ENCODE measurements at regions not wholly inside any gene's neighbourhood (a gene's known extent, or its start where the extent isn't known, plus 50 kb on each side); places are given as distances from the start of the nearest gene placed in this dataset.

DNA sequence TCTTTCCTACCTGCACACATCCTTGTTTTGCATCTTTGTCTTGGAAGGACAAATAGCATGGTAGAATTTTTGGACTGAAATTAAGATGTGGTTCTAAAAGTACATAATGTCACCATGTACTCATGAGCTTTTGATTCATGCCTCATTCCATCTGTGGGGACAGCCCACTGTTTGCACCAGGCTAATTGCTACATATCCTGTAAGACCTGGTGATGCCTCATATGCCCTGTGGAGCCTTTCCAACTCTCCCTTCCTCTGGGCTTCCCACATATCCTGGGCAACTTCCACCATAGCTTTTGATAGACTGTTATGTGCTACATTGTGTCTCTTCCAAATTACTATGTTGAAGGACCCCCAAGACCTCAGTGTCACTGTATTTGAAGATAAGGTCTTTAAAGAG is 213.6 kb upstream of the PREP start:
- no peak for DNase-seq (ENCODE audit: low read depth, low spot score)

DNA sequence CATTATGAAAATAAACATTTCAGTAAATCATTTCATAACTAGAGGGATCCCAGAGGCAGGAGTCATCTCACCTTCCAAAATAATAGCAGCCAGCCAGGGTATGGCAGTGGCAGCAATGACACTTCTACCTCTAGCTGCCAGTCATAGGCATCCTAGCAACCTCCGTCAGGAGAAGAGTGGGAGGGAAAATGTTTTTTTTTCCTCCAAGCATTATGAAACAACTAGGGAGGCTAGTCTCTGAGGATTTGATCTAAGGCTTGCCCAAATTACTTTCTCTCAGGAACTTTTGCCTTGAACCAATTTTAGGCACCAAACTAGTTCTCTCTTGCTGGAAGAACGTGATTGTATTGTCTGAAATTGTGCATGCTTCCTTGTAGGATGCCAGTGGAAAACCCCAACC is 208.7 kb upstream of the PREP start:
- no peak for DNase-seq (ENCODE audit: low read depth, low spot score)

DNA sequence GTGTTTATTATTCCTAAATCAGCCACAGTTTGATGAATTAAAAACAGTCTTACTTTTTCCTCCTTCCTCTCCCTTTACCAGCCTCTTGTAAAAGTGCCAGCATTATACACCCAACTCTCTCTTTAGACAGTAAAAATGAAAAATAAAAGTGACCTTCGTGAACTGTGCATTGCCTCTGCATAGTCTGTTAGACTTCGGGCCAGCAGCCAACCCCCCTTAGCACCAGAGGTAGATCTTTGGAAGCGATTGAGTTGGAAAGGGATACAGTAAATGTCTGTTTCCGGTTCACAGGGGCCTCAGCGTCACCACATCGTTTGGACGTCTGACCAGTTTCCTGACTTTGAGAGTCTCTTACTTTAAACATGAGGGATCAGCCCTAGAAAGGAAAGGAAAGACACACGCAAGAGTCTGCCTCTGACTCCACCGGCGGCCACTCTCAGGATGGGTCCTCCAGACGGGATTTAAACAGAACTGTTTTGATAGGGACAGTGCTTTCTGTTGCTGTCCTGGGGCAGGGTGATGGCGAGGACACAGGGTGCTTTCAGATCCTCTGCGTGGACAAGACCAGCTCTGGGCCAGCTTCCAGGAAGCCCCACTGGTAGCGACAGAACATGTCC is 206.6 kb upstream of the PREP start:
- no peak for DNase-seq (ENCODE audit: low read depth, low spot score)

DNA sequence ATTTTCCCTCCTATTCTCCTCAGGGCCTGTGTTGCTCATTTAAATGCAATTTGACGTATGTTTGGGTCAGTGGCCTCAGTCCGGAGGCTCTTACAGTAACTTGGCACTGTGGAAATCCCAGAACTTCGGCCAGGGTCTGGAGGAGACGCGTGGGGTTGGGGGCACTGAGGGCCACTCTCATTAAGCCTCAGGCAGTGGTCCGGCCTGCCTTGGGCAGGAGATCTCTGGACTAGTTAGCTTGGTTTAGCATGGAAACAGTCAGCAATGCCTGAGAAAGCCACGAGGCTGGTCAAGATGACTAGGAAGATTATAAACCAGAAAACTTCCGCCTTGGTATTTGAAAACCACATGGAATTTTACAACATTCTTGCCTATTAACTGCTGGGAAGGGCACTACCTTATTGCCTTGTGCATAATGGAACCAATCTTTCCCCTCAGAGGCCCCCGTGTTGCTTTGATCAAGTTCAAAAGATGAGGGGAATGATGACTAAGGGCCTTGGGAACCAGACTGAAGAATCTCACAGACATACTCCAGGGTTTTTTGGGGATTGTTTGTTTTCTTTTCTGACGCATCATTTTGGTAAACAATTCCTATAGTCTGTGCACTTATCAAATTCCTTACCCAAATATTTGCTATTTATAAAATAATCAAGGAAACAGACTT is 206.0 kb upstream of the PREP start:
- no peak for DNase-seq (ENCODE audit: low read depth, low spot score)

DNA sequence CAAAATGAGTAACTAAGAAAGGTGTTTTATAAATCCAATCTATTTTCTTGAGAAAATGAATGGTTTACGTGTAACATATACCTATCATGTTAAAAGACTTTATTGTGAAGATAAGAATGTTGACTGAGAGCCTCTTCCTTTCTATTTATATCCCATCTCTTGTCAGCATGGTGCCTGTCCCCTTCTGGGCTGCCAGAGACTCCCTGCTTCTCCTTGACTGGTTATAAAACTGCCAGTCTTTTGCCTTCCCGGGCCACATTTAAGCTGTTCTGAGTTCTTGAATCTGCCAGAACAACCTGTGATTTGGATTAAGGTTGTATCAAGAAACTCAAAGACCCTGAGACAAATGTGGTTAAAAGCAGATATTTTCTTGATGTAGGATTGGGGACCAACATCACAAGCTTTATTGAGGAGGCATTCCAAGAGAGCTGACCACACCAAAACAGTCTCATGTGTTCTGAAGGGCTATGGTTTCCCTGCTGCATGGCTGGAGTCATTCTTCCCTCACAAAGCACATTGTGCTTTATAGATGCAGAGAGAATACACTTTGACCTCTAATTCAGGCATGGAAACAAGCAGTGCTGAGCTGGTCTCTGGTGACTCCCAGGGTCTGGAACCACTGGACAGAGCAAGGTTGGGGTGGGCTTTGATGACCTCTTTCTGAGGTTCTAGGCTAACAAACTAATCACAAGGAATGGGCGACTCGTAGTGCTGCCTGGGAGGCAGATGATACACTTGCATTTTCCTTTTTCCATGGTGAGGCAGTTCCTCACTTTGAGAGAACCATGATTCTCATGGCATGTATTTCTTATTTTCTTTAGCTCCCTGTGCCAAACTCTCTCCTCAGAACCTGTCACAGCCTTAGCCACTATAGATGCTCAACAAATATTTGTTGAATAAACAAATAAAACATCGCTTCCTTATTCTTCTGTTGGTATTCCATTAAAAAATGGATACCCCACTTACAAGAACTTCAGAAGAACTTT is 205.0 kb upstream of the PREP start:
- DNase-seq (ENCODE audit: low read depth, low spot score), result no peak

DNA sequence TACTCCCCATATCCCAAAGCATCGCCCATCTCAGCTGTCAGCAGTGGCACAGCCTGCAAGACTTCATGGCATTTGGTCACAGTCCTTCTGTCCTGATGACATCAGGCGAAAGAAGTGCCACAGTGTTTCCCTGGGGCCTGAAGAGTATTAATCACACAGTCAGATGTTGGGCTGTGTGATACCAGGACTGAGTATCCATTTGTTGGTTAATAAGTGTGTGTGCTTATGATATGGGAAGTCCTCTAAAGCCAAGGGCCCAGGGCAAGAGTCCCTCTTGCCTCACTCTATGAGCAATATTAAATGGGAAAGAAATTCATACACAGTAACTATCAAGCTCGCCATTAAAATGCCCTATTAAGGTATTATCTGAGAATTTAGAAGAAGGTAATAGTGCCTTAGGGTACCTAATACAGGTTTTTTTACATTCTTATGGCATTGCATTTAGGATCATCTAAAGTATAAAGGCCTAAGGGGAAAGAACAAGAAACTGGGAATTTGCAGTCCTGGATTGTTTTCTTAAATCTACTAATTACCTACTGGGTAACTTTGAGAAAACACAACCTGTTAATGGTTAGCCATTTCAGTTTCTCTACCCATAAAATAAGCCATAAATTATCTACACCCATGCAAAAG is 204.1 kb upstream of the PREP start:
- no peak for DNase-seq (ENCODE audit: low read depth, low spot score)

DNA sequence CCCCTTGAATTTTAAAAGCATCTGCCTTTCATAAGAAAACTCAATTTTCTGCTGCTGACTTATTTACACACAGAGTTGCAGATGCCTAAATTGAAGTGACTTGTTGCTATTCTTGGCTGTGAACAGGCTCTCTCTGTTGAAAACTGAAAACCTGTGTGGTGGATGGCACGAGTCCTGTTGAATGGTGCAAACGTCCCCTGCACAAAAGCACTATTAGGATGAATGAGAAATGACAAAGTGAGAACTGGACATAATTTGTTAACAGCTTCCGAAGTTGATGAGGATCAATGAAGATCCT is 201.7 kb upstream of the PREP start:
- no peak for DNase-seq (ENCODE audit: low read depth, low spot score)

DNA sequence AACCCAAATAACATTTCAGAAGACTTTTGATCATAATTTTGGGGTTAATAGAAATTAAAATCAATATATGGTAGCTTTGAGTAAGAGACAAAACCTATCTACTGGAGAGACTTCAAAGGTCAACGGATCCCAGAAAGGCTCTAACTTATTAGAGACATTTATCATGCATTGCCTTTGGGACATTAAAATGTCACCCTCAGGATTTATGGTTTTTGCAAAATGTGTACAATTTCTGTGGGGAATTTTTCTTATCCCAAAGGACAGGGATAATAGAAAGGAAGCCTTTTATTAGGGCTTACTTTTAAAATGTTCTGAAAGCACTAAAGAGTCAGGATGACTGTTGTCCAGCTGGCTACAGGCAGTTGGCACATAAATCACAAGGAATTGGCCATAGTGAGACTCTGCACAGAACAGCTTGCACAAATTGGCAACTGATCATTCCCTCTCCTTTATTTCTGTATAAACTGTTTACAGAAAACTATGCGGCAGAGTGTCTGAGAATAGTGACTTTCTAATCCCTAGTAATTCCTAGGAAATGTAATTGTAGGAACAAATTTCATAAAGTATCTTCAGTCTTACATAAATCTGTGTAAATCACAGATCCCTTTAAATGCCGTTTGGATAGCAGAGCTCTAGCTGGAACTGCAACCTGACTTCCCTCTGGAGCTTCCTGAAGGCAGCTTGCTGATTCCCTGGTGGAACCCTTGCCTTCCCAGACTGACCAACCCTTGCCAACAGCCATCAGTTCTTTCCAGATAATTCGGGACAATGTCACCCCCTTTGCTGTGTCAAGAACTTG is 201.1 kb upstream of the PREP start:
- no peak for DNase-seq (ENCODE audit: low read depth, low spot score)

DNA sequence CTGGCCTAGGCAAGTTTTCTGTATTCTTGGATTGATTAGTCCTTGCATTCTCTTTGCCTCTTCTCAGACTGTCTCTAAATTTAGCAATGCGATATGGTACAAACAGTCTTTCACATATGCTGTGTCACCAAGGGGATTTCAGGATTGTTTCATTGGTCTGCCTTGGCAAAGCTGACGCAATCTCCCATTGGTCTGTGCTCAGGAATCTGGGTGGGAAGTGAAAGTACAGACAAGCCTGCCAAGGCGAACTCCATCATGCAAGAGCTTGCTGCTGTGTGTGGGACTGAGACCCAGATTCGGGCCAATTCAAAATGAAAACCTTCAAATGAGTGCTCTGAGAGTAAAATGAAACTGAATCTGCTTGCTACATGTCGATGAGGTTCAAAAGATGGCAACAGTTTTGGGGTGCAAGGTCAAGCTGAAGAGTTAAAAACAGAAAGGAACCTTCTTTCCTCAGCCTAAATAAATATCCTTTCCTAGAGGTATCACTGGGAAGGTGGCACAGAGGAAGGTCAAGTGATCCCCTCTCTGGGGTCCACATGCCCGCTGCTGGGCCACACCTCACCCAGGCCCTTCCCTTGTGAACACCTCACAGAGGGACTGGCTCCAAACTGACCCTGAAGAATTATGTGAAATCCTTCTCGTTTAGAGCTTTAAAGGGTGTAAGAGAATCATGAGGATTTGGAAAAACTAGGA is 198.8 kb upstream of the PREP start:
- no peak for DNase-seq (ENCODE audit: low read depth, low spot score)

DNA sequence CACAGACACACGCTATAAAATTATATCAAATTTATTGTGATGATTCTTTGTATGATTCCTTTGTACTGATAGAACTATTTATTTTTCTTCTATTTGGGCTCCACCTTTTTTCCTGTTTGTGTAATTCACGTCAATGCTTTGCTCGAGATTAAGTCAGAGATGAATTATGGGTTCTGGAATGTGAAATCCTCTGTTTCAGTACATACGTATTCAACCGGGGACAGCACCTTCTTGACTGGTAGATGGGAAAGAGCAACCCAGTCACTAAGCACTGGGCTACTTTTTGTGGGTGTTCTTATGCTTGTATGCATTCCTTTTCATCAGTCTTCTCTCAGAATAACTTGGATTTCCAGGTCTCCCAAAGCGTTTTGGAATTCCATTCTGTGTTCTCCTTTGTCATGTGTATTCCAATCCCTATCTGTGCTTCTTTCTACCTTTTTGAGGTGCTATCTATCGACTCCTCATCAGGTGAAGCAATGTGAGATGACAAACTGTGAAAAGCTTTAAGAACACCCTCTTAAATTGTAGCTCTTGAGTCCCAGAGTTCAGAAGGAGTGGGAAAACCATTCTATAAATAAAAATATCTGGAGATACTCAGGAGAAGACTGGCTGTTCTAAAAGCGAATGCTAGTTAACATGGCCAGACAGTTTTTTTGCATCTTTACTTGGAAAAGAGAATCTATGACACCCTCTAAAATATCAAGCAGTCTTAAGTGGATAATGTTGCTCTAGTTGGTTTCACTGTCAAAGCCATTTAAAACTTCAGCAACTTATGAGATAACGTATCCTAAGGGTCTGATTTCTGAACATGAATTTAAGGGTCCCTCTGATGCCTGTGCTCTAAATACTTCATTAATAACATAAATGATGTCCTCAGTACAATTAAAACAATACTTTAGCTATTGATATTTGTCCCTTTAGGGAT is 197.7 kb upstream of the PREP start:
- DNase-seq (ENCODE audit: low read depth, low spot score), result no peak

DNA sequence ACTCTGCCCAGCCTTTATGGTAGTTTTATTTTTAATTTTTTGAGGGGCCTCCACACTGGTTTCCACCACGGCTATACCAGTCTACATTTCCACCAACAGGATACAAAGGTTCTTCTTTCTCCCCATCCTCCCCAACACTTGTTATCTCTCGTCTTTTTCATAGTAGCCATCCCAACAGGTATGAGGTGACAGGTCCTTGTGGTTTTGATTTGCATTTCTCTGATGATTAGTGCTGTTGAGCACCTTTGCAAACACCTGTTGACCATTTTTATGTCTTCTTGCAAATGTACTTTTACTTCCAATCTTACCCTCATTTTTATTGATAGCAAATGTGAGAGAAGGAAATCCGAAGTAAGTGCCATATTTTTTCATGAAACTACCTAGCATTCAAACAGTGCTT is 195.4 kb upstream of the PREP start:
- no peak for DNase-seq (ENCODE audit: low read depth, low spot score)

DNA sequence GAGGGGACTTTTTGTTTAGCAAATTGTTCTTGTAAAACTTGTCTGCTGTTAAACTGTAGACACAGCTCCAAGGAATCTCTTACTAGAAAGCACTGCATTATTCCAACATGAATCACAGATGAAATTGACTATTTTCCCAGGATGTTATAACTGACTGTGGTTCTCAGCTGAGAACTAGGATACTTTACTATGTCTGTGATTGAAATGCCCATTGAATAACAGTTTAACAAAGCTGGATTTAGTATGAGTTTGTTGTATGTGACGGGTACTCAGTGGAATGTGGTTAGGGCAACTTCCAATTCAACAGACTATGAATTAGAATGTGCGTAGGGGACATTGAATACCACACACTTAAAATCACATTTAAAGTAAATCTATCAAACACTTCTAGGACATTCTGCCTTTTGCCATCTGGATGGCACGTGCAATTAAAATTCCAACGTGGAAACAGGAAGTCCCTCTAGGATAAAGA is 193.4 kb upstream of the PREP start:
- no peak for DNase-seq (ENCODE audit: low read depth, low spot score)

DNA sequence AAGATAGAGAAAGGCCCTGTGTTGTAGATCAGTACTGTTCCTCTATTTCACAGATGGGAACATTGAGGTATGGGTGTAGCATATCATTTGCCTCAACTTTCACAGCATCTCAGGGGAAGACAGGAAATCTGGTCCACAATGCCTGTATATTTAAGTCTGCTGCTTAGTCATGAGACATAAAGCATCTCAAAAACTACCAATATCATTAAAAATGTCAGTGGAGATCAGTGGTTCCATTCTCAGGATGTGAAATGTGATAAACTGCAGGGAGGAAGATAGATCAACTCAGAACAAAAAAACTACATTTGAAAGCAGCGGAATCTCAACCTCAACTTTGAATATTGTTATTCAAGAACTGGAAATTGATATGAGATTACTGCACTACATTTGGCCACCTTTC is 192.9 kb upstream of the PREP start:
- DNase-seq (ENCODE audit: low read depth, low spot score), result no peak

DNA sequence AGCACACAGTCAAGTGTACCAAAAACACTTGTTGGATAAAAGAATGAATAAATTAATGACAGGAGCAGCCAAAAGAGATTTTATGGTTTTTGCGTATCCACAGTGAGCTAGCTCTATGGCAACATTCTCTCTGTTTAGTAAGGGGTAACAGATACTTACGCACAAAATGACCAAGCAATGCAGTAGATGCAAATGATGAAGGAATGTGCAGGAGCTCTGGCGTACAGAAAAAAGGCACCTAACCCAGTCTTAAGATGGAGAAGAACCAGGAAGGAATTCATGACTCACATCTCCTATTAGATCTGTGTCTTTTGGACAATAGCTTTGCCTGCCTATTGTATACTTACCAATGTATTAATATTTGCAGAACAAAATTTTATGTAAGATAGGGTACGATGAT is 191.9 kb upstream of the PREP start:
- DNase-seq (ENCODE audit: low read depth, low spot score), result no peak

DNA sequence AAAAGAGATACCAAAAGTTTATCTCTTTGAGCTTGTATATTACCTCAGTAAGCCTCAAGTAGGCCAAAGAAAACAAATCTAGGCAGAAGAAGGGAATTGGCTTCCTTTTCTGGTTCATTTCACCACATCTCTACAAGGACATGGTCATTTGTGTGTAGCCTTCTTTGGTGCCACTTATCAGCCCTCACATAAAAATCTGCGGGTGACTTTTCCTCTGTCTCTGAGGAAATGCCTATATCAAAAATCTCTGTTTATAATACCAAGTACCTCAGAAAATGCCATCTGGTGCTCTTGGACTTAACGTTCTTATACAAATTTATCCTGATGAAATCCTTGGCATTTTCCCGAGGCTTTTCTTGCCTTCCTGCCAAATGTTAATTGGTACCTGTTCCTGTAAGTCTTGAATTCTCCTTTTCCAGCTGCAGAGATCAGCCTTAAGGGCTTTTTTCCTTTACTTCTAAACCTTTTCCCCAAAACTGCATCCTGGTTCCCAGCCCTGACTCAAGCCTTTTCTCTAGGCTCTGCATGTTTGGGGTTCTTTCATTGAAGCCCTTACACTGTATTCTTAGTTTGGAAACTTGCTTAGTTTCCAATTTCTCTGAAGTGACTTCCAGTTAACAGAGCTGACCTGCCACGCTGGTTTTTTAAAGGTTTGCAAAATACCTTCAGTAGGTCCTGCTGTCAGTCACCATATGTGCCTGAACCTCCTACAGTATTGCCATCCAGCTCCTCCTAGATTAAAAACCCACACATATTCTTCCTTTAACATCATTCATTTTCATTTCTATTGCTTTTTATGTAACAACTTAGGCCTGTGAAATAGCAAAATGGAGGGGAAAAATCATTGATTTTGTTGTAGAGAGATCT is 191.2 kb upstream of the PREP start:
- DNase-seq (ENCODE audit: low read depth, low spot score), result no peak

DNA sequence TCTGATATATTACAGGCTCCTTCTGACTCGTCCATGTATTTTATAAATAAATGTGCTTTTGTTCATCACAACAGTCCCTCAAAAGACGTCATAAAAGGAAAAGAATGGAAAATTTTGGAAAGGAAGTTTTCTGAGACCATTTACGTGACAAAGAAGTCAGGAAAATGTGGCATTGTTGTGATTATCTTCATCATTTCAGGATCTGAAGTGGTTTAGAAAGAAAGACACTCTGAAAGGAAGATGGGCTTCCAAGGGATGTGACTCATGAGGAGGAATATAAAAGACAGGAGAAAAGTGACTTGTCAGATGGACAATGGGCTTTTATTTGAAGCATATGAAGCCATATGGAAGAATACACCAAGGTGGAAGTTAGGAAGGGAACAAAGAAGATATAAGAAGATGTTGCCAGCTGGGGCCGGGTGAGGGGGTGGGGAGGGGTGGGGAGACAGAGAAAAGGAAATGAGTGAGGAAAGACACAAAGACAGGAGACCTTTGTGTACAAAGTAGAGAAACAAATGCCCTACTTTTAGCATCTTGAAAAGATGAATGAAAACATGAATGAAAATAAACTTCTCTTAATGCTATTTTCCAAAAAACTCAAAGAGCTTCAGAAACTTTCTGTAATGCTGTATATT is 190.3 kb upstream of the PREP start:
- no peak for DNase-seq (ENCODE audit: low read depth, low spot score)

DNA sequence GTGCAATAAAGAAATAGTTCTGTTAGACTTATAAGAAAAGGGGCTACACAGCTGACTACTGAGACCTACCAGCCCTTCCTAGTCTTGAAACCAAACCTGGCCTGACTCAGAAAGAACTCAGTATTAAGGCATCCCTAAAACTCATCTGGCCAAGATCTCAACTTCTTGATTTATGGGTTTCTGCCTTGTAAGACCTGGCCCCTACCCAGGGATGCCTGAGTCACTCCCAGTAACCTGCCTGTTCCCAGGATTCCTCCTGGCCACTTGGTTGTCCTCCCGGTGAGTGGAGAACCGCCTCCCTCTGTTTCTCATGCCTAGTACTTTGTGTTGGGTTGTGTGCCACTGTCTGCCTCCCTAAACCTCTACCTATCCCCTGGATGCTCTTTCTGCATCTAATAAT is 189.4 kb upstream of the PREP start:
- DNase-seq (ENCODE audit: low read depth, low spot score), result no peak

DNA sequence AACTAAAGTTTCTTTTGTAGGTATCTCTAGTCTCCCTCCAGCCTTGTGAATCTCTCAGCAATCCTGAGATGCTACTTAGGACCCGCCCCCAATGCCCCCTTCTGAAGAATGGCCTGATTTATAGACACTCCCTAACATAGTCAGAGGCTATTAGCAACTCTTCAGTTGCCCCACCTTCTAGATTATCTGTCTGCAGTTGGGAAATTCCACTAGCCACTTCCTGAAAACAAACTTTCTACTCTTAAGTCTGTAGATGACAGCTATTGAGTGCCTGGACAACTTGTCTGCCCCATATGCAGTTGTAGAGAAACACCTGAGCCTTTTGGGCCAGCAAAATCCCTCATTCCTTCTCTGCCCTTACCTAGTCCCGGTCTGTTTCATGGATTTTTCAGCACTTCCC is 188.2 kb upstream of the PREP start:
- DNase-seq (ENCODE audit: low read depth, low spot score), result no peak

Data from brain pericyte (primary cell).